ENCODE measurements at regions not wholly inside any gene's neighbourhood (a gene's known extent, or its start where the extent isn't known, plus 50 kb on each side); places are given as distances from the start of the nearest gene placed in this dataset.

DNA sequence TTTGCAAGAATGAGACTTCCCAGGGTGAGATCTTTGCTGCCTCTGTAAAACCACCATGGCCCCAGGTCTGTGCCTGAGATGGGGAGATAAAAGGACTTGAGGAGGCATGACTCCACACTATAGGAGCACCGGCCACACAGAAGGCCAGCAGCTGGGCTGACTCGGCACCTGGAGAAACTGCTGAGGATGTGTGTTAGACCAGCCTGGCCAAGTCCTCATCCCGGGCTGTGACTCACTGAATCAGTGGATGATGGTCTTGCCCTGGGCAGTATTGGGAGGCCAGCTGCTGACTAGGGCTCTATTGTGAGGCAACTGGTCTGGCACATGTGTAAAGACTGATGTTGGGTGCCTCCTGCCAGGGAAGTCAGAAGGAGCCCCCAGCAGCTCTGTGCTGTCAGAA is 286.2 kb downstream of the ACTL7B start:
- Mint-ChIP-seq H3K4me3 (no peak overlapping the region), H3K4me1 (no peaks in the 10 kb centered on the region), H3K27me3 (peaks cover 2% of the 10 kb centered on the region), H3K36me3 (no peaks in the 10 kb centered on the region), H3K9me3 (no peaks in the 10 kb centered on the region), H3K27ac (no peak overlapping the region)

DNA sequence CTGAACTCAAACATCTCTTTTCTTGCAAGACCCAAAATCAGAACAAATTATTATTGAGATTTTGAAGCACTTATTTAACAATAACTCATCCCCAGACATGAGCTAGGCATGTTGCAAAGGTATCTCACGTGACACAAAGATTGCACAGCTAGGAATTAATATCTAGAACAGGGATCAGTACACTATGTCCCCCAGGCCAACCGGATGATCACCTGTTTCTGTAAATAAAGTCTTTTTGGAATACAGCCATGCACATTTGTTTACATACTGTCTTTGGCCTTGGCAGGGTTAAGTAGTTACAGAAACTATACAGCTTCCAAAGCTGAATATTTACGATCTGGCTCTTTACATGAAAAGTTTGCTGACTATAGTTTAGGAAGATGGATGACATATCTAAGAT is 287.7 kb downstream of the ACTL7B start:
- H3K36me3 Mint-ChIP-seq, result no peaks in the 10 kb centered on the region
- no peaks in the 10 kb centered on the region for H3K9me3 Mint-ChIP-seq
- no peak overlapping the region for H3K27ac Mint-ChIP-seq
- H3K4me1 Mint-ChIP-seq, result no peaks in the 10 kb centered on the region
- H3K4me3 Mint-ChIP-seq, result no peak overlapping the region
- H3K27me3 Mint-ChIP-seq, result peaks cover 2% of the 10 kb centered on the region

DNA sequence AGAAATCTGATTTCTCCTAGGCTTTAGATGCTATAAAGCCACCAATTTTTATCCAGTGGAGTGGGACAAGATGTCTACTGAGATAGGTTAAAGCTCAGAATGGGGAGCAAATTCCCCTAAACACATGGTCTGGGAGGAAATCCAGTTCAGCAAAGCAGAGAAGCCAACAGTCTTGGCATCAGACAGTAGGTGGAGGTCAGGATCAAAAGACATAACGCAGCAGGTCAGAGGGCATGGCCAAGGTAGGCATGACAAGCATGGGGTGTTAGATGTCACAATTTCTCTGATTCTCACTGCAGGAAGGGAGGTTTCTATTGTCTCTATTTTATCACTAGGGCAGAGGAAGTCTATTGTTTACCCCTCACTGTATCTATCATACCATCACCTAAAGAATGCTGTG is 288.2 kb downstream of the ACTL7B start:
- no peak overlapping the region for H3K4me3 Mint-ChIP-seq
- H3K27me3 Mint-ChIP-seq, result peaks cover 6% of the 10 kb centered on the region
- H3K36me3 Mint-ChIP-seq, result no peaks in the 10 kb centered on the region
- no peaks in the 10 kb centered on the region for H3K4me1 Mint-ChIP-seq
- no peaks in the 10 kb centered on the region for H3K9me3 Mint-ChIP-seq
- no peak overlapping the region for H3K27ac Mint-ChIP-seq

DNA sequence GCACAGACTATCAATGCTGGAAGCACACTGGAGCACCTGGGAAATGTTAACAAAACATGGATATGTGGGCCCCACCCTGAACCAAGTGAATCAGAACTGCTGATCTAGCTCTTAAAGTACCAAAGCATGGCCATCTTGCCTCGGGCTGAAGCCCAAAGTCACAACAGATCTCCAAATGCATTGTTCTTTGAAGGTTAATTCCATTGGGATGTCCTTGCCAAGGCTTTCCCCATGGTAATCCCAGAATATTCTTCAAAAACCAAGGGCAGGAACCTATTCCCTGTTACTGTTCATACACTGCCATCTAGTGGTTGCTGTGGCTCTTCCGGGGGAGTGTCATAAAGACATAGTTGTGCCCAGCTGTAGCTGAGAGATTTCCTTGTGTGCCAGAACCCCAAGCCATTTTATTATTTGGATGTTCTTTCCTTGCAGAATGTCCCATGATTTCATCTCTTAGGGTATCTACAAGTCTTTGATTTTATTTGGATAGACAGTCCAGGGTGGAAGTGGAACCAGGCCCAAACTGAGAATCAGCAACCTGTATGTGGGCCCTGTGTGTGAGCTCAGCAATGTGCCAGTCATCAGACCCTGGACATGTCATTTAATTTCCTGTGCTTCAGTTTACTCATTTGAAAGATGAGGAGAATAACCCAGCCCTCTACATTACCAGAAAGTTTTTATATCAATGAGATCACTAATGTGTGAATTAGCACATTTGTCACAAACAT is 290.0 kb downstream of the ACTL7B start:
- Mint-ChIP-seq H3K36me3 (no peaks in the 10 kb centered on the region), H3K27me3 (peaks cover 7% of the 10 kb centered on the region), H3K27ac (no peak overlapping the region), H3K9me3 (no peaks in the 10 kb centered on the region), H3K4me3 (no peak overlapping the region), H3K4me1 (no peaks in the 10 kb centered on the region)

DNA sequence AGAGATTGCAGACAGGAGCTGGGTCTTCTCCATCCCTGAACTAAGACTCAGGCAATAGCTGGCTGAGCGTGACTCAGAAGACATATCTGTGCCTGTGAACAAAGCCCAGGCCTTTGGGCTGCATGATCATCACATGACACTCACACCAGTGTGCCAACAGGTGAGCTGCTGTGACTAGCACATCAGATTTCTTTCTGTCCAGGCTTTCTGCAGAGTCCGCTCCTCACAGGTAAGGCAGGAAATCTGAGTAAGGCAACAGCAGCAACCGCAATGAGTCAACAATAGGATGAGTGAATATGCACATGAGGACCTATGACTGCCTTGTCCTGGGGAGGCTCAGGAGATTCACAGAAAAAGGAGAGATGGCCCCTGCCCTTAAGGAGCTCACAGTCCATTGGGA is 293.6 kb downstream of the ACTL7B start:
- H3K27me3 Mint-ChIP-seq, result peaks cover 9% of the 10 kb centered on the region
- H3K4me1 Mint-ChIP-seq, result no peaks in the 10 kb centered on the region
- H3K27ac Mint-ChIP-seq, result no peak overlapping the region
- no peak overlapping the region for H3K4me3 Mint-ChIP-seq
- no peaks in the 10 kb centered on the region for H3K36me3 Mint-ChIP-seq
- no peaks in the 10 kb centered on the region for H3K9me3 Mint-ChIP-seq

- Mint-ChIP-seq H3K4me1 (no peaks in the 10 kb centered on the region), H3K9me3 (no peaks in the 10 kb centered on the region), H3K27ac (no peak overlapping the region), H3K36me3 (no peaks in the 10 kb centered on the region), H3K4me3 (no peak overlapping the region), H3K27me3 (peaks cover 9% of the 10 kb centered on the region)
These were observed 296.4 kb downstream of the ACTL7B start for GRCh38 chr9:108559432-108559831.

GRCh38 chr9:108554831-108555230 is 301.0 kb downstream of the ACTL7B start:
- Mint-ChIP-seq H3K36me3 (no peaks in the 10 kb centered on the region), H3K27me3 (peaks cover 3% of the 10 kb centered on the region), H3K9me3 (no peaks in the 10 kb centered on the region), H3K4me3 (no peak overlapping the region), H3K4me1 (no peaks in the 10 kb centered on the region), H3K27ac (no peak overlapping the region)

DNA sequence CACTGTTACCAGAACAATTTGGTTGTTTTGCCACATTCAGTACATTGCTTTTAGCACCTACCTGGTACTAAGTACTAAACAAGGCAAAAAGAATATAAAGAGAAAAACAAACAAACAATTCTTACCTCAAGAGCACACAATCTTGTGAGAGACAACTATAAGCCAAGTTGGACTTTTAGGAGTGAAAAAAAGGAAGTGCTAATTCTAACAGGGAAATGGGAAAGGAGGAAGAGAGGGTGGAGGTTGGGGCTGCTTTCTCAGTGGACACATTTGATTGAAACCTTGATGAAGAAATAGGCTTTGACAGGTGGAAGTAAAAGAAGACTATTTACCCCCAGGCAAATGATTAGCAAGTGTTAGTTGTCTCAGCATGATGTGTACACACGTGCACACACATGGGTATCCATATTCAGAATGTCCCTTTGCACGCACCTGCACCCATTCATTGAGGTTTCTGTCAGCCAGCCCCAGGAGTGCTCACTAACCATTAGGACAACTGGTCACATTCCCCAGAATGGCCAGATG is 302.6 kb downstream of the ACTL7B start:
- H3K4me1 Mint-ChIP-seq, result no peaks in the 10 kb centered on the region
- H3K36me3 Mint-ChIP-seq, result no peaks in the 10 kb centered on the region
- peaks cover 3% of the 10 kb centered on the region for H3K27me3 Mint-ChIP-seq
- no peaks in the 10 kb centered on the region for H3K9me3 Mint-ChIP-seq
- no peak overlapping the region for H3K4me3 Mint-ChIP-seq
- H3K27ac Mint-ChIP-seq, result no peak overlapping the region

DNA sequence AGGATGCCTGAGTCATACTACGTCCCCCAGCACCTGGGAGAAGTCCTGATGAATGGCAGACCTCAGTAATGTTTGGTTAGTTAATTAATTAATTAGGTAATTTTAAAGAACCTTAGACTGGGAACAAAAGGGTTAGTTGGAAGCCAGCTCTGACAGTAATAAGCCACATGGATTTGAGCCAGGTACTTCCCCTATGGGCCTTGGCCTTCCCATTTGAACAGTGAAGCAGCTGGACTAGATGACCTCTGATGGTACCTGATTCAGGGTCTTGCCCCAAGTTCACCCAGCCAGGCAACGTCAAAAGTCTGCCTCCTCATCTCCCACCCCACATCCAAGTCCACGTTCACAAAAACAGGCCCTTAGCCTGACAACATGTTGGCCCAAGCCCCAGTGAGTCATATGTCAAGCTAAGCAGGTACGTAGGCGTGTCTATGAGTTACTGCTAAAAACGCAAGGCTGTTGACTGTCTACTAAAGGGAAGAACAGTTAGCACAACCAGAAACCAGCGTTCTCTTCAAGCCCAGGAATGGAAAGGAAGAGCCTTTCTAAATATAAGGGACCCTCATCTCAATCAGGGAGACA is 303.2 kb downstream of the ACTL7B start:
- no peak overlapping the region for H3K4me3 Mint-ChIP-seq
- H3K27ac Mint-ChIP-seq, result no peak overlapping the region
- no peaks in the 10 kb centered on the region for H3K9me3 Mint-ChIP-seq
- peaks cover 3% of the 10 kb centered on the region for H3K27me3 Mint-ChIP-seq
- no peaks in the 10 kb centered on the region for H3K4me1 Mint-ChIP-seq
- H3K36me3 Mint-ChIP-seq, result no peaks in the 10 kb centered on the region

GRCh38 chr9:108551030-108551841 is 304.6 kb downstream of the ACTL7B start:
- Mint-ChIP-seq H3K36me3 (no peaks in the 10 kb centered on the region), H3K27me3 (peaks cover 3% of the 10 kb centered on the region), H3K27ac (no peak overlapping the region), H3K9me3 (no peaks in the 10 kb centered on the region), H3K4me1 (no peaks in the 10 kb centered on the region), H3K4me3 (no peak overlapping the region)

- Mint-ChIP-seq H3K27me3 (peaks cover 3% of the 10 kb centered on the region), H3K4me3 (no peak overlapping the region), H3K36me3 (no peaks in the 10 kb centered on the region), H3K9me3 (no peaks in the 10 kb centered on the region), H3K27ac (no peak overlapping the region), H3K4me1 (no peaks in the 10 kb centered on the region)
These were observed 305.7 kb downstream of the ACTL7B start for GRCh38 chr9:108550106-108550505.

DNA sequence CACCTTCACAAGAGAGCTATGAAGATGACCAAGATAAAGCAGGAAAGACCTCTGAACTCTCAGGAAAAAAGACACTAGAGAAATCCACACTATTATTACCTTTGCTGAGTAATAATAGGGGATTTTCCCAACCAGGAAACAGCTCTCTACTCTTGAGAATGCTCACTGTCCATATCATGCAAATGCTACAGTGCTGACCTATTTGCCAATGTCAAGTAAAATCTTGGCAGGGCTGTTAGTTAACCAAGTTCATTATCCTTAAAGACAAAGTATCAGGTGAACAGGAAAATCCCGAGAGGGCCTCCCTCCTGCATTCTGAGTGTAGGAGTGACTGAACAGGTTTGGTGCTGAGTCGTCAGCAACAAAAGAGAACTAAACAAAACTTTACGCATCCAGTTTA is 306.6 kb downstream of the ACTL7B start:
- no peak overlapping the region for H3K4me3 Mint-ChIP-seq
- peaks cover 3% of the 10 kb centered on the region for H3K27me3 Mint-ChIP-seq
- no peaks in the 10 kb centered on the region for H3K9me3 Mint-ChIP-seq
- H3K27ac Mint-ChIP-seq, result no peak overlapping the region
- H3K4me1 Mint-ChIP-seq, result no peaks in the 10 kb centered on the region
- H3K36me3 Mint-ChIP-seq, result no peaks in the 10 kb centered on the region

DNA sequence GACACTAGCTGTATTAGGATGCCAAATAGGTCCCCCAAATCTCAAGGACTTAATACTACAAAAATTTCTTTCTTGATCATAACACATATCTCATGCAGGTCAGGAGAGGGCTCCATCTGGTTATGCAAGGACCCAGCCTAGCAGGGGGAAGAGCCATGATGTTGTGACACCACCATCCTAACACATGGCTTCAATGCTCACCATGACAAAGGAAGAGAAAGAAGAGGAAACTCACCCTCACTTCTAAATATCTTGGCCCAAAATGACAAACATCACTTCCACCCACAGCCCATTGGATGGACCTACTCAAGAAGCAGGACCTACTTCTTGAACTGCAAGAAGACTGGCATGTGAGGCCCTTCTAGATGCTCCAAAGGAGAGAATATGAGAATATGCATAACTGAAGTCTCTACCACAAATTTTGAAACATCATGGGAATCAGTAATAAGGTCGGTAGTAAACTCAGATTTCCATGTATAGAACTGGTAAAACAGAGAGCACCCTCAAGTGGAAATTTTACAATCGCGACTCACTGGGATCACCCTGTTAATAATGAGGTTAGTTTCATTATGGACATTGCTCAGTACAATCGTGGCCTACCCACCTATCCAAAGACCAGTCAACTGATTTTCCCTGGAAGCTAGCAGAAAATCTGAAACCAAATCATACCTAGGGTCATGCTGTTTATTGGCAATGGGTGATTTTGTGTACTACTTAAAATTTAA is 308.2 kb downstream of the ACTL7B start:
- no peaks in the 10 kb centered on the region for H3K36me3 Mint-ChIP-seq
- H3K27me3 Mint-ChIP-seq, result peaks cover under 1% of the 10 kb centered on the region
- no peaks in the 10 kb centered on the region for H3K4me1 Mint-ChIP-seq
- H3K27ac Mint-ChIP-seq, result no peak overlapping the region
- H3K9me3 Mint-ChIP-seq, result no peaks in the 10 kb centered on the region
- no peak overlapping the region for H3K4me3 Mint-ChIP-seq

DNA sequence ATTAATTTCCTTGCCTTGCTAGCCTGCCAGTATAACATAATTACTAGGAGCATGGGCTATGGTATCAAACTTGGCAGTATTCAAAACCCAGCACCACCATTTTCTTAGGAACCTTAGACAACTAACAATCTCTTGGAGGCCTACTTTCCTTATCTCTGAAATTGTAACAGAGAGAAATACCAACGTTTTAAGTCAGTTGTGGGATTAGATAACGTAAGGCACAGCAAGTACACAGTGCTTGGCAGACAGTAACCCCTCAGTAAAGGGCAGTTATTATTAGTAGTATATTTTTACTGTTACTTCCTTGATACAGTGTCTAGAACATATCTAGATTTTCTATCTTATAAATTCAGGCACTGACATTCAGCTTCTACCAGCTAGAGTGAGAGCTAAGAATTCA is 309.6 kb downstream of the ACTL7B start:
- Mint-ChIP-seq H3K36me3 (no peaks in the 10 kb centered on the region), H3K9me3 (no peaks in the 10 kb centered on the region), H3K4me1 (no peaks in the 10 kb centered on the region), H3K4me3 (no peak overlapping the region), H3K27ac (no peak overlapping the region), H3K27me3 (no peaks in the 10 kb centered on the region)

DNA sequence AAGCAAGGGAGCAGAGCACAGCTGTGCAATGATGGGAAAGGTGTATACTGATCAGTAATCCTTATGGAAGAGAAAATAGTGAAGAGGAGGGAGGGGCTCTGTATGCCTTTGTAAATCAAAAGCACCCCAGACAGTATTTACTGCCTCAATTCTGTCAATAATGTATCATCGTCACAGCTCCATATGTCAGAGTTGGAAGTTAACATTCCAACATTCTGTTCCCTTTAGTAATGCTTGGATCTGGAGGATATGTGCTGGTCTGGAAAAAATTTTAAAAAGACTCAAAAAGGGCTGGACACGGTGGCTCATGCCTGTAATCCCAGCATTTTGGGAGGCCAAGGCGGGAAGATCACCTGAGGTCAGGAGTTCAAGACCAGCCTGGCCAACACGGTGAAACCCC is 310.4 kb downstream of the ACTL7B start:
- H3K36me3 Mint-ChIP-seq, result no peaks in the 10 kb centered on the region

More for the DNA sequence above, 310.4 kb downstream of the ACTL7B start:
- H3K27me3 Mint-ChIP-seq, result no peaks in the 10 kb centered on the region
- no peaks in the 10 kb centered on the region for H3K4me1 Mint-ChIP-seq
- no peak overlapping the region for H3K4me3 Mint-ChIP-seq
- no peak overlapping the region for H3K27ac Mint-ChIP-seq
- no peaks in the 10 kb centered on the region for H3K9me3 Mint-ChIP-seq

Measured in IgD-negative memory B cell (primary cell).